ENCODE measurements at regions not wholly inside any gene's neighbourhood (a gene's known extent, or its start where the extent isn't known, plus 50 kb on each side); places are given as distances from the start of the nearest gene placed in this dataset.

- TF ChIP-seq CTCF (conservative IDR thresholded peaks at IDR 0.05; ENCODE audit: low read length): no peak
- TF ChIP-seq EZH2phosphoT487 (IDR thresholded peaks at IDR 0.05; ENCODE audit: borderline replicate concordance): no peak
Measured at GRCh38 chr11:128222245-128222884, 365.0 kb downstream of the ETS1 start.
